Kidney (tissue), 13 donors: ENCODE measurements at regions not wholly inside any gene's neighbourhood (a gene's known extent, or its start where the extent isn't known, plus 50 kb on each side); places are given as distances from the start of the nearest gene placed in this dataset.

Experiments
- DNase-seq, 5 donors: peaks; one replicate each; pipeline ENCODE4 v3.0.0-alpha.2; 2013 to 2020
- FAIRE-seq: peaks from 2 replicates; lab custom pipeline; 2012; peaks lifted over from hg19 to GRCh38; lab: Jason Lieb, UNC
- H3K27ac ChIP-seq, 2 donors: one replicate each; pipeline ENCODE4 v1.7.0; 2013; ENCODE audit warnings: low read depth in 2 of 2, low read length in 2 of 2, inconsistent platforms in 1 of 2
- H3K27me3 ChIP-seq: one replicate; pipeline ENCODE4 v1.7.1; 2013; ENCODE audit warnings: low read length, inconsistent platforms; ENCODE audit not compliant: control insufficient read depth, insufficient read depth
- H3K36me3 ChIP-seq, 3 donors: one replicate each; pipeline versions ENCODE4 v1.7.0 to v1.7.1; 2013; ENCODE audit warnings: low read length in 3 of 3, control low read depth in 1 of 3, inconsistent platforms in 1 of 3; ENCODE audit not compliant: insufficient read depth in 3 of 3, control insufficient read depth in 2 of 3
- H3K4me1 ChIP-seq, 3 donors: one replicate each; pipeline versions ENCODE4 v1.7.0 to v1.7.1; 2013; ENCODE audit warnings: low read length in 3 of 3, inconsistent platforms in 1 of 3, low read depth in 1 of 3; ENCODE audit not compliant: control insufficient read depth in 2 of 3, insufficient read depth in 2 of 3
- H3K4me3 ChIP-seq, 3 donors: one replicate each; pipeline versions ENCODE4 v1.7.0 to v1.8.1; 2013; ENCODE audit warnings: low read length in 3 of 3, control low read depth in 1 of 3, inconsistent platforms in 1 of 3
- H3K9ac ChIP-seq, 3 donors: one replicate each; pipeline versions ENCODE4 v1.7.0 to v1.7.1; 2013; ENCODE audit warnings: low read length in 3 of 3, control low read depth in 1 of 3, inconsistent platforms in 1 of 3
- H3K9me3 ChIP-seq, 3 donors: one replicate each; pipeline versions ENCODE4 v1.7.0 to v1.7.1; 2013; ENCODE audit warnings: low read length in 3 of 3, control low read depth in 1 of 3, inconsistent platforms in 1 of 3; ENCODE audit not compliant: control insufficient read depth in 2 of 3, insufficient read depth in 1 of 3
- intact Hi-C: fragments of 100-400 bp; cut with DNase I; formaldehyde crosslinking; loops from one replicate; pipeline ENCODE4 v1.11.1; 2022
- TF ChIP-seq, protein P1 (sequence below): IDR thresholded peaks from 3 replicates; pipeline ENCODE4 v1.5.1; 2012; ENCODE audit warnings: mild to moderate bottlenecking, moderate library complexity, borderline replicate concordance; ENCODE audit not compliant: insufficient read depth; ENCODE audit errors: extremely low read depth
- donor health status: control.
- donor health status: control.
- donor health status: control.
- donor health status: control.
- donor health status: control.
- donor health status: DM: yes; HTN: yes; CAD: no.
- donor health status: Normal renal cell carcinoma (clear cell type).

DNA sequence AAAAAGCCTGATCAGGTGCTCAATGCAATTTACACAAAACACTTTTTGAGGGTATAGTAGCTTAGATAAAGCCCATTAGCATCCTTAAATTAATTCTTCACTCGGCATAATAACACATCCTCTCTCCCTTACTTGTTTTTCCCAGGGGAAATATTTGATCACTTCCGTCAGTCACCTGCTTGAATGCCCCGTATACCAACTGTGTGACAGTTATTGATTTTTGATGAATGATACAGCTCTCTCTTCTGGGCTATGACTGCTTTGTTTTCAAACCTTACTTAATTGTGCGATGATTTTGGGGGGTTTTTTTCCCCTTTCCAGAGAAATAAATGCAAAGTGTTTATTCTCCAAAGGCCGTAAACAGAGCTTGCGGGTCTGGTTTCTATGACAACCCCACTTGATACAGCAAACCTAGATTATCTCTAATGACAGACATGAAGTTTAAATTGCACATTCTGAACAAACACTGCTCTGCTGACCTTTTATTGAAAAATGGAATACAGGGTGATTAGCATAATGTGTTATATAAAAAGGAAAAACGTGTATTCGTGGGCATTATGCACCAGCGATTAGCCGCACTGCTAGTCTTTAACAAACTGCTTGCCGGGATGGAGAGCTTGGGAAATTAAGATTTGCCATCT, 78.4 kb upstream of the NANOS1 start:
- FAIRE-seq (no peak), DNase-seq (no peak)
- intact Hi-C loops = no loop called here
- H3K4me1 ChIP-seq = no peaks in the 10 kb centered on the region
- no peak overlapping the region for H3K4me3 ChIP-seq
- H3K36me3 ChIP-seq = no peaks in the 10 kb centered on the region
- no peaks in the 10 kb centered on the region for H3K9me3 ChIP-seq
- H3K9ac ChIP-seq = no peak overlapping the region
- no peaks in the 10 kb centered on the region for H3K27me3 ChIP-seq
- TF ChIP-seq, protein P1, sequence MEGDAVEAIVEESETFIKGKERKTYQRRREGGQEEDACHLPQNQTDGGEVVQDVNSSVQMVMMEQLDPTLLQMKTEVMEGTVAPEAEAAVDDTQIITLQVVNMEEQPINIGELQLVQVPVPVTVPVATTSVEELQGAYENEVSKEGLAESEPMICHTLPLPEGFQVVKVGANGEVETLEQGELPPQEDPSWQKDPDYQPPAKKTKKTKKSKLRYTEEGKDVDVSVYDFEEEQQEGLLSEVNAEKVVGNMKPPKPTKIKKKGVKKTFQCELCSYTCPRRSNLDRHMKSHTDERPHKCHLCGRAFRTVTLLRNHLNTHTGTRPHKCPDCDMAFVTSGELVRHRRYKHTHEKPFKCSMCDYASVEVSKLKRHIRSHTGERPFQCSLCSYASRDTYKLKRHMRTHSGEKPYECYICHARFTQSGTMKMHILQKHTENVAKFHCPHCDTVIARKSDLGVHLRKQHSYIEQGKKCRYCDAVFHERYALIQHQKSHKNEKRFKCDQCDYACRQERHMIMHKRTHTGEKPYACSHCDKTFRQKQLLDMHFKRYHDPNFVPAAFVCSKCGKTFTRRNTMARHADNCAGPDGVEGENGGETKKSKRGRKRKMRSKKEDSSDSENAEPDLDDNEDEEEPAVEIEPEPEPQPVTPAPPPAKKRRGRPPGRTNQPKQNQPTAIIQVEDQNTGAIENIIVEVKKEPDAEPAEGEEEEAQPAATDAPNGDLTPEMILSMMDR = no peak
- H3K27ac ChIP-seq = no peak overlapping the region

DNA sequence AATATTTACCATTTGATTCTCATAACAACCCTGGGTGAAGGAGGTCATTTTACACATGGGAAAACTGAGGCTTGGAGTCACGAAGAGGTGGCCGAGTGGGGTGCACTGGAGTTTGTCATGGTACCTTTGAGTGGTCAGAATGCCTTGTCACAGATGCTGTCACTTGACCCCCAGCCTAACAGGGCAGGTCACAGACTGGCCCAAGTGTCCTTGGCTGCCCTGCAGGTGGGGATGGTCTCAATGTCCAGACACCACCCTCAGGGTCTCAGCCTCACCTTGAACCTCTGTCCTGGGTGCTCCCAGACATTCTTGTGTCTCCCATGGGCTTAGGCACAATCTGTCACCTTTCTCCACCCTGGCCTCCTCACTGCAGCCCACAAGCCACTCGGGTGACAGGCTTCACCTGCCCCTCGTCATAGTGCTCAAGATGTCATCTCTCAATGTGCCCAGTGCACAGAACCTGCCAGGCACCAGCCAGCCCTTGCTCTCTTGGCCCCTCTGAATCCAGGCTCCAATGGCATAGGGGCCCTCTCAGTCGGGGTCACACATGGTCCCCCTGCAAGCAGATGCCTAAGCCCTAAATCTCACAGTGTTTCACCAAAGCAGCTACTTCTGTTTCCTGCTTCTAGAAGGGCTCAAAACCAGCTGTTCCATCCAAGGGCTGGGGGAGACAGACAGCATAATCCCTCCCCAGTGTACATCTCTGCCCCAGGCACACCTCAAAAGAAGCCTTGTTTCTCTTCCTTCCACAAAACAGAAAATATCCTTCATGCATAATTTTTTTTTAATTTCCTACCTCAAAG, 76.8 kb upstream of the NANOS1 start:
- FAIRE-seq (no peak), DNase-seq (no peak)
- Histone ChIP-seq H3K9me3 (no peaks in the 10 kb centered on the region), H3K9ac (no peak overlapping the region), H3K36me3 (no peaks in the 10 kb centered on the region), H3K27ac (no peak overlapping the region), H3K4me3 (no peak overlapping the region), H3K27me3 (no peaks in the 10 kb centered on the region), H3K4me1 (no peaks in the 10 kb centered on the region)
- intact Hi-C loops = no loop called here
- TF ChIP-seq, protein P1 = no peak

DNA sequence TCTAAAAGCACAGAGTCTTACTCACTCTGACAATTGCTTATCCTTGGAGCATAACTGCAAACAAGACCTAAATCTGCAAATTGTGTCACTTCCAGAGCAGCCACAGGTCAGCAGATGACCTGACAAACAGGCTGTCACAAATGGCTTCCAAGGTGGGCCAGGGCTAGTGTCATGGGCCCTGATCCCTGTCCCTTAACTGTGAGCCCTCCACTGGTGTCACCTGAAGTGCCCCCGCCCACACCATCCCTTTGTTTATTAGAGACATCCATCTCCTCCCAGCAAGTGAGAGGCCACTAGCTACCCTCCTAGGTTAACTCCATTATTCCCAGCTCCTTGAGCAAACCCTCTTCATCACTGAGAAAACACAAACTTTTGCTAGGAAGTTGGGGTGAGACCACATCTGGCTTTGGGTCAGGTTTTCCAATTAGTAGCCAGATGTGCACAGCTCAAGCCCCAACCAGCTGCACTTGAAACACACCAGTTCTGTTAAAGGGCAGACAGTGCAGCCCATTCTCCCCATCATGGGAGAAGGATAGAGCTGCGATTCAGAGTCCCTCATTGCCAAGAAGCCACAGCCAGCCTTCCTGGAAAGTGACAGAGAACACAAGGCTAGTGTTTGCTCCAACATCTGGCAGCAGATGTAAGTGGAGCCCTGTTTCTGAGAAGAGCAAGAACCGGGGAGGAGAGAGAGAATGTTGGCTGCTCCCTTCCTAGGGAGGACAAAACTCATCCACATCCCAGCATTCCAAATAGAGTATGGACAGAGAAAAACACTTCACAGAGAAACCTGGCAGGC, 75.7 kb upstream of the NANOS1 start:
- Histone ChIP-seq H3K9ac (no peak overlapping the region), H3K36me3 (no peaks in the 10 kb centered on the region), H3K4me3 (no peak overlapping the region), H3K9me3 (no peaks in the 10 kb centered on the region), H3K27me3 (no peaks in the 10 kb centered on the region), H3K4me1 (peaks cover 0 to 1% (median 0%) of the 10 kb centered on the region in 3 donors), H3K27ac (no peak overlapping the region)
- TF ChIP-seq, protein P1 = no peak
- FAIRE-seq (no peak), DNase-seq (peak in 1 of 5 donors; percentile 30)
- intact Hi-C loops = no loop called here
